HG02870 (cell line): ENCODE measurements at regions not wholly inside any gene's neighbourhood (a gene's known extent, or its start where the extent isn't known, plus 50 kb on each side); places are given as distances from the start of the nearest gene placed in this dataset.
"Not testable (repeated sequence)": the region's sequence is repeated elsewhere in the genome, so short reads cannot be mapped to it uniquely, and the experiment has no call there.

Experiments
- ATAC-seq: cut with Tn5 transposase; IDR thresholded peaks from one replicate; pipeline ENCODE4 v1.9.1; 2021; ENCODE audit warnings: mild to moderate bottlenecking, moderate library complexity; ENCODE audit not compliant: unreplicated experiment

GRCh38 chrX:145393702-145394235 lies 146.5 kb downstream of the SPANXN1 start:
- no peak for ATAC-seq

- no peak for ATAC-seq
Measured at GRCh38 chrX:145394344-145394743, 147.0 kb downstream of the SPANXN1 start.

DNA sequence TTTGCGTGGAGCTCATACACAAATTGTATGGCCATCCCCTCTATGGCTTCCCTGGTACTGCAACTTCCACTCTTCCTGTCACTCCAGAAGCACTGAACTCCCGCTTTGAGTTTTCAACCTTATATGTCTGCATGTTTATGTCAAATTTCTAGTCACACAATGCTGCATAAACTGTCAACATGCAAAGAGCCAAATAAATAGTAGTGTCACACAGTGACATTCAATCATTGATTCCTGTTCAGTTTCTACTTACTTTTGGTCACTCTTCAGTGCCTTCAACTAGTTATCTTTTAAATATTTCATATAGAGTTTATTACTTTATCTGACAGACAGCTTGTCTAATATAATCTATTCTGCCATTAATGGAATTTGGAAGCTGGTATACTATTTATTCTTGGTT lies 149.3 kb downstream of the SPANXN1 start:
- ATAC-seq, result no peak

- ATAC-seq, result peak; percentile 69
Measured at GRCh38 chrX:145405012-145405411, 157.7 kb downstream of the SPANXN1 start.

GRCh38 chrX:145410622-145411021 lies 163.3 kb downstream of the SPANXN1 start:
- no peak for ATAC-seq

DNA sequence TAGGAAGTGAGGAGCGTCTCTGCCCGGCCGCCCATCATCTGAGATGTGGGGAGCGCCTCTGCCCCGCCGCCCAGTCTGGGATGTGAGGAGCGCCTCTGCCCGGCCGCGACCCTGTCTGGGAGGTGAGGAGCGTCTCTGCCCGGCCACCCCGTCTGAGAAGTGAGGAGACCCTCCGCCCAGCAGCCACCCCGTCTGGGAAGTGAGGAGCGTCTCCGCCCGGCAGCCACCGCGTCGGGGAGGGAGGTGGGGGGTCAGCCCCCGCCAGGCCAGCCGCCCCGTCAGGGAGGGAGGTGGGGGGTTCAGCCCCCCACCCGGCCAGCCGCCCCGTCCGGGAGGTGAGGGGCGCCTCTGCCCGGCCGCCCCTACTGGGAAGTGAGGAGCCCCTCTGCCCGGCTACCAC lies 188.9 kb downstream of the SPANXN1 start:
- ATAC-seq, result not testable (repeated sequence)

- no peak for ATAC-seq
Measured at GRCh38 chrX:145464650-145465049, 217.3 kb downstream of the SPANXN1 start.

GRCh38 chrX:145475725-145476124 lies 228.4 kb downstream of the SPANXN1 start:
- no peak for ATAC-seq

DNA sequence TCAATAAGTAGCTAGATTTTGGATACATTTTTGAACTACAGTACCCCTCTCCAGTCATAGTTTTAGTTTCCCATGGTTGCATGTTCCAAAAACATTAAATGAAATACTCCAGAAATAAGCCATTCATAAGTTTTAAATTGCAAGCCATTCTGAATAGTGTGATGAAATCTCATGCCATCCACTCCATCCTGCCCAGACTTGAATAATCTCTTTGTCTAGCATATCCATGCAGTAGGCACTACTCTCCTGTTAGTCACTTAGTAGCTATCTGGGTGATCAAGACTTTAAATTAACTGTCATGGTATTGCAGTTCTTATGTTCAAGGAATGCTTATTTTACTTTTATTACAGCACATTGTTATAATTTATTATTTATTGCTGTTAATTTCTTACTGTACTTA lies 237.4 kb downstream of the SPANXN1 start:
- no peak for ATAC-seq

- no peak for ATAC-seq
Measured at GRCh38 chrX:145502670-145503069, 255.4 kb downstream of the SPANXN1 start.

- ATAC-seq, result no peak
Measured at GRCh38 chrX:145506214-145506613, 258.9 kb downstream of the SPANXN1 start.

GRCh38 chrX:145524931-145525330 lies 277.6 kb downstream of the SPANXN1 start:
- ATAC-seq, result no peak

DNA sequence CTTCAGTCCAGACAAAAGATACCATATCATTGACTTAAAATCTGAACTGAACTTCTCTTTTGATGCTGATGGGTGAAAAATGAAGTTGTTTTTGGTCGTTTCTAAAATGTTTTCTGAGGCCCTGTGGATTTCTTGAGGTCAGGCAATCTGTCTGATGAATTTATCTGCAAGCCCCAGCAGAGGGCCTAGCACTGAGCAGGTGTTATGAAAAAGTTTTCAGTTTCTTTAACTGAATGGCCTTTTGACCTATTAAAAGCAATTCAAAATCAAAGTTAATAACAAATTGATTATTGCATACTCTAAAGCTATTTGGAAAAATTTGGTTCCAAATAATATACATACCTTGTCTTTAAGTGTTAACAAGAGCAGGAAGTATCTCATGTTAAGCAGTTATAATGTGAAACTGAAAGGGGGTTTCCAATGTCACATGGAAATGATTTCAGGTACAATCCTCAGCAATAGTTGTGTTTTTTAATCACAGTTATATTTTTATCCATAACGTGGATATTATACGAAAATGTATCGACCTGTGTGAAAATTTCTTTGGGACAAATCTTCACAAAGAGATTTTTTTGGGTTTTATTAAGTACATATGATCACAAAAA lies 285.0 kb downstream of the SPANXN1 start:
- ATAC-seq, result peak; percentile 68

GRCh38 chrX:145533534-145533933 lies 284.1 kb upstream of the SLITRK2 start:
- no peak for ATAC-seq

DNA sequence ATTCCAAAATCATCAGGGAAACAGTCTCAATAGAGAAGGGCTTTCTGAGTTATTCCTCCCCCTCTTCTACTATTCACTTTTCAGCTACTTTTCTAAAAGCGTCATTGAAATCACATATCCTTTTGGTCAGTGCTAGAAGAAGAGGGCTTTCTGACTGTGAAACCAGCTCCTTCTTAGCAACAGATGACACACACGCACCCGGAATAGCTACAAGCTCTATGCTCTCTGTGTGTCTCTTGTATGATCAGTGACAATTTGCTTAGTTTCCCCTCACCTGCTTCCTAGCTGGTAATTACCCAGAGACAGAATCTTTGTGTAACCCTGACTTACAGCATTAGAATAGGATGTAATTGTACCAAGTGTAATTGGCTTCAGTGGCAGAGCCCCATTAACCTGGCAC lies 268.1 kb upstream of the SLITRK2 start:
- no peak for ATAC-seq

DNA sequence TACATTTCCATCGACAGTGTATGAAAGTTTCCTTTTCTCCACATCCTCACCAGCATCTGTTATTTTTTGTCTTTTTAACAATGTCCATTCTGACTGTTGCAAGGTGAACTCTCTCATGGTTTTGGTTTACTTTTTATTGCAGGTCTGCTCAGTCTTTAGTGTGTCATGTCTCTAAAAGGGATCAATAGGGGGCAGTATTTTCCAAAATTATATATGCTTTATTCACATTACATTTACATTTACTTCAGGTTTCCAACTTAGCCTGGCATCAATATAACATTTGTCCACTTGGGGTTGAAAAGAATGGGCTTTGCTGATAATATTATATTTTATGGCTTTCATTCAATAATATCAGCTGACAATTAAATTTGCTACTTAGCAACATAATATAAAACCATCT lies 265.0 kb upstream of the SLITRK2 start:
- ATAC-seq, result no peak

- no peak for ATAC-seq
Measured at GRCh38 chrX:145553702-145554101, 263.9 kb upstream of the SLITRK2 start.

DNA sequence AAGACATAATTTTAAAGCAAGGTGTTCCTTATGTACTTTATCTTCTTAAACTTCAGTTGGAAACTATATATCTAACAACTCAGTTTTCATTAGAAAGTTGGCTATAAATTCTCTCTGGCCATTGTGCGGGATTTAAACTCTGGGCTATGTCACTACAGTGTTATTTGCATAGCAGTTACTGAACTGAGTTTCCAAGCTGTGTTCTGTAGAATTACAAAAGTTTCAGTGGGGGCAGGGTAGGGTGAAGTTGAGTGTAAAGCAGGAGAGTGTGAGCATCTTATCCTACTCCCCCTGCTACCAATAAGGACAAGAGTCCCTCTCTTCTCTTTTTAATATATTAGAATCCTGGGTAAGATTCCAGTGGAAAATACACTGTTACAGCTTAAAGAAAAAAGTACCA lies 254.5 kb upstream of the SLITRK2 start:
- no peak for ATAC-seq

- ATAC-seq, result no peak
Measured at GRCh38 chrX:145609951-145610511, 207.6 kb upstream of the SLITRK2 start.

GRCh38 chrX:145613894-145614293 lies 203.7 kb upstream of the SLITRK2 start:
- no peak for ATAC-seq

DNA sequence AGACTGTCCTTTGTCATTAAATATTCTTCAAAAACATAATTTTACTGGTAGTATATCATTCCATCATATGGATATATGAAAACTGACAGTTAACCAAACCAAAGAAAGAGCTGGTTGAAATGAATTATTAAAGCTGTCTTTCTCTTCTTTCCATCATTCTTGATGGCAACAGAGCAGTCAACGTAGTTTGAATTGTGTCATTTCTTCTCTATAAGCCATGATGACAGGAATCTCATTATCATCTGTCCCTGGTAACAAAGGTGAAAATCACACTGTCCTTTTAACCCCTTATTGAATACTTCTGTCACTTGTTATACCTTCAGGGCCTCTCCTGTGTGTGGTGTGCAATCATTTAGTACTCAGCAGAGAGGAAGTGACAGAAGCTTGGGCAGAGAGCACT lies 197.0 kb upstream of the SLITRK2 start:
- ATAC-seq, result no peak

GRCh38 chrX:145623453-145623852 lies 194.2 kb upstream of the SLITRK2 start:
- no peak for ATAC-seq

DNA sequence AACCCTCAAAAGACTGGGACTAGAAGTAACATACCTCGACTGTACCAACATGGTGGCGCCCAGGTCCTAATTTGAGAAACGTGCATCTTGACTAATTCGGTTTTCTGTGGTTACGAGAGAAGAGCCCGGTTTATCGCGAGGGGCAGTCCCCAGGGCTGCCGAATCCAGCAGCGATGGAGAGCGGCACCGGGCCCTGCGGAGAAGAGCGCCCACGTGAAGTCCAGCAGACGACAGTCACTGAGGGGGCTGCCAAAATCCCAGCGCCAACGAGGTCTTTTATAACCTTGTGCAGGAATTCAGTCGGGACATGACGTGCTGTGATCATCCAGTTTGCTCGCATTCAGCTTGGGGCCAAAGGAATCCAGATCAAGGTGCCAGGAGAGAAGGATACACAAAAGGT lies 187.5 kb upstream of the SLITRK2 start:
- ATAC-seq, result no peak
